ENCODE measurements at regions not wholly inside any gene's neighbourhood (a gene's known extent, or its start where the extent isn't known, plus 50 kb on each side); places are given as distances from the start of the nearest gene placed in this dataset.

- Histone ChIP-seq H3K4me1 (ENCODE audit: control insufficient read depth in 2 of 2, insufficient read depth in 2 of 2, low read length in 2 of 2) (peaks cover 9 to 14% of the 10 kb centered on the region in 2 donors), H3K27me3 (replicated peaks in 1 of 4; ENCODE audit: control extremely low read depth in 1 of 4, control insufficient read depth in 3 of 4, insufficient read depth in 4 of 4, low read length in 3 of 4) (no peaks in the 10 kb centered on the region), H3K27ac (ENCODE audit: low read length in 2 of 2) (no peak overlapping the region), H3K9me3 (ENCODE audit: control extremely low read depth in 1 of 3, control insufficient read depth in 2 of 3, insufficient read depth in 1 of 3, low read length in 2 of 3) (no peaks in the 10 kb centered on the region), H3K4me3 (ENCODE audit: control extremely low read depth in 1 of 5, extremely low read depth in 1 of 5, insufficient read depth in 1 of 5, low read depth in 2 of 5, low read length in 4 of 5) (peak overlapping the region in 1 of 5 experiments; percentile 40), H3K36me3 (replicated peaks in 1 of 2; ENCODE audit: control extremely low read depth in 1 of 2, control insufficient read depth in 1 of 2, extremely low read depth in 1 of 2, insufficient read depth in 2 of 2, low read length in 1 of 2) (no peaks in the 10 kb centered on the region), H3K79me2 (ENCODE audit: control insufficient read depth, insufficient read depth, low read length) (no peaks in the 10 kb centered on the region), H4K20me1 (ENCODE audit: control insufficient read depth, insufficient read depth, low read length, poor library complexity, severe bottlenecking) (no peaks in the 10 kb centered on the region), H3K4me2 (replicated peaks; ENCODE audit: low read depth, low read length, poor library complexity, severe bottlenecking) (peak overlapping the region; percentile 46), H2AFZ (ENCODE audit: insufficient read depth, low read depth, low read length, poor library complexity, severe bottlenecking) (peak overlapping the region; percentile 46), H3K9ac (ENCODE audit: low read length) (no peak overlapping the region)
- ATAC-seq (ENCODE audit: low read depth) (no peak), DNase-seq (no peak)
- ChIA-PET CTCF (no interaction called here), POLR2A (no interaction called here)
- H3K27me3 Mint-ChIP-seq = no peaks in the 10 kb centered on the region
- intact Hi-C loops (cut with micrococcal nuclease) = no loop called here
- peak overlapping the region; percentile 14 for H3K4me3 Mint-ChIP-seq
- TF ChIP-seq EZH2 (IDR thresholded peaks at IDR 0.05; ENCODE audit: borderline replicate concordance, insufficient read depth, low read depth, low read length, poor library complexity, severe bottlenecking) (no peak), CTCF (IDR thresholded peaks at IDR 0.05) (no peak)
- peaks cover 2% of the 10 kb centered on the region for H3K9me3 Mint-ChIP-seq (ENCODE audit: insufficient read depth)
- WGBS (ENCODE audit: insufficient coverage) = 43% methylated on average over 5 of the region's 7 CpGs
- peaks cover 27% of the 10 kb centered on the region for H3K4me1 Mint-ChIP-seq
- H3K27ac Mint-ChIP-seq = no peak overlapping the region
Measured at GRCh38 chr12:24407884-24408283, 458.4 kb upstream of the SOX5 start.

GRCh38 chr12:24404086-24404815 lies 454.8 kb upstream of the SOX5 start:
- H3K4me2 ChIP-seq (replicated peaks; ENCODE audit: low read depth, low read length, poor library complexity, severe bottlenecking) = no peak overlapping the region
- H4K20me1 ChIP-seq (ENCODE audit: control insufficient read depth, insufficient read depth, low read length, poor library complexity, severe bottlenecking) = no peaks in the 10 kb centered on the region
- TF ChIP-seq EZH2 (IDR thresholded peaks at IDR 0.05; ENCODE audit: borderline replicate concordance, insufficient read depth, low read depth, low read length, poor library complexity, severe bottlenecking) (no peak), CTCF (IDR thresholded peaks at IDR 0.05) (no peak)
- no peak overlapping the region for H3K4me3 Mint-ChIP-seq
- peaks cover 24% of the 10 kb centered on the region for H3K4me1 Mint-ChIP-seq
- CTCF ChIA-PET = no interaction called here
- POLR2A ChIA-PET = interaction anchor here (0.8 kb wide), 1 partner anchor 10 kb away, joined by 3 read pairs; no protein-coding TSS in a partner anchor
- H2AFZ ChIP-seq (ENCODE audit: insufficient read depth, low read depth, low read length, poor library complexity, severe bottlenecking) = no peak overlapping the region
- DNase-seq (no peak), ATAC-seq (ENCODE audit: low read depth) (no peak)
- peaks cover 9 to 14% of the 10 kb centered on the region in 2 donors for H3K4me1 ChIP-seq (ENCODE audit: control insufficient read depth in 2 of 2, insufficient read depth in 2 of 2, low read length in 2 of 2)
- H3K27ac Mint-ChIP-seq = no peak overlapping the region
- no peak overlapping the region for H3K9ac ChIP-seq (ENCODE audit: low read length)
- no peaks in the 10 kb centered on the region for H3K27me3 Mint-ChIP-seq
- H3K36me3 ChIP-seq (replicated peaks in 1 of 2; ENCODE audit: control extremely low read depth in 1 of 2, control insufficient read depth in 1 of 2, extremely low read depth in 1 of 2, insufficient read depth in 2 of 2, low read length in 1 of 2) = no peaks in the 10 kb centered on the region
- H3K9me3 ChIP-seq (ENCODE audit: control extremely low read depth in 1 of 3, control insufficient read depth in 2 of 3, insufficient read depth in 1 of 3, low read length in 2 of 3) = no peaks in the 10 kb centered on the region
- intact Hi-C loops (cut with micrococcal nuclease) = no loop called here
- 97% methylated on average over 4 of the region's 6 CpGs for WGBS (ENCODE audit: insufficient coverage)
- no peaks in the 10 kb centered on the region for H3K79me2 ChIP-seq (ENCODE audit: control insufficient read depth, insufficient read depth, low read length)
- H3K27ac ChIP-seq (ENCODE audit: low read length in 2 of 2) = no peak overlapping the region
- no peaks in the 10 kb centered on the region for H3K27me3 ChIP-seq (replicated peaks in 1 of 4; ENCODE audit: control extremely low read depth in 1 of 4, control insufficient read depth in 3 of 4, insufficient read depth in 4 of 4, low read length in 3 of 4)
- no peak overlapping the region for H3K4me3 ChIP-seq (ENCODE audit: control extremely low read depth in 1 of 5, extremely low read depth in 1 of 5, insufficient read depth in 1 of 5, low read depth in 2 of 5, low read length in 4 of 5)
- no peaks in the 10 kb centered on the region for H3K9me3 Mint-ChIP-seq (ENCODE audit: insufficient read depth)
